IPS-20b (cell line): ENCODE measurements at regions not wholly inside any gene's neighbourhood (a gene's known extent, or its start where the extent isn't known, plus 50 kb on each side); places are given as distances from the start of the nearest gene placed in this dataset.
A peak's percentile ranks its signal among the peaks of the same experiment; 100 is the strongest.
"Not testable (repeated sequence)": the region's sequence is repeated elsewhere in the genome, so short reads cannot be mapped to it uniquely, and the experiment has no call there.

Source experiments
- H3K27ac ChIP-seq: one replicate; pipeline ENCODE4 v1.5.1; 2013; ENCODE audit warnings: low read length
- H3K27me3 ChIP-seq: 2 replicates; pipeline ENCODE4 v1.6.1; 2013; ENCODE audit warnings: mild to moderate bottlenecking, low read length, inconsistent platforms; ENCODE audit not compliant: insufficient read depth
- H3K36me3 ChIP-seq: 2 replicates; pipeline ENCODE4 v1.6.1; 2013; ENCODE audit warnings: low read depth, mild to moderate bottlenecking, inconsistent platforms, low read length, moderate library complexity; ENCODE audit not compliant: insufficient read depth
- H3K4me1 ChIP-seq: 2 replicates; pipeline ENCODE4 v1.6.1; 2013; ENCODE audit warnings: mild to moderate bottlenecking, control low read depth, inconsistent platforms, low read length, moderate library complexity; ENCODE audit not compliant: insufficient read depth
- H3K4me3 ChIP-seq: 2 replicates; pipeline ENCODE4 v1.5.1; 2013; ENCODE audit warnings: mild to moderate bottlenecking, low read length, inconsistent platforms
- H3K9ac ChIP-seq: 2 replicates; pipeline ENCODE4 v1.6.1; 2013; ENCODE audit warnings: low read depth, mild to moderate bottlenecking, inconsistent platforms, low read length, moderate library complexity
- H3K9me3 ChIP-seq: 2 replicates; pipeline ENCODE4 v1.6.1; 2013; ENCODE audit warnings: mild to moderate bottlenecking, low read depth, low read length, inconsistent platforms; ENCODE audit not compliant: insufficient read depth

- Histone ChIP-seq H3K9ac (no peak overlapping the region), H3K9me3 (no peaks in the 10 kb centered on the region; the same call in 1 of the 2 replicates), H3K27me3 (no peaks in the 10 kb centered on the region), H3K27ac (no peak overlapping the region), H3K4me3 (no peak overlapping the region), H3K36me3 (no peaks in the 10 kb centered on the region), H3K4me1 (no peaks in the 10 kb centered on the region)
Measured at GRCh38 chr16:7919782-7920181, 587.1 kb downstream of the RBFOX1 start.

DNA sequence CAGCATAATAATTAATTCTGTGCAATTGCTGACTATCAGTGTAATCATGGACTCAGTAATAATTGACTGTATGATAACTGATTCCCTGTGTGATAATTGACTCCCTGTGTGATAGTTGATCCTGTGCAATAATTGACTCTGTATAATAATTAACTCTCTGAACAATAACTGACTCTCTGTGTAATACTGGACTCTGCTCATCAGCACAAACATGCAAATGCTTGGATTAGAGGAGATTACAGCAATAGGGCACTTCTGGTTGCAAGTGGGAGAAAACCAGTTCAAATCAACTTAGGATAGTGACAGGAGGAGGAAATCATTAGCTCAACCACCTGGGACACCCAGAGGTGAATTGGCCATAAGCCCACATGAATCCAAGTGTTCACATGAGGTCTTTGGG is 582.1 kb downstream of the RBFOX1 start:
- H3K27me3 ChIP-seq: no peaks in the 10 kb centered on the region
- H3K36me3 ChIP-seq: no peaks in the 10 kb centered on the region
- H3K4me1 ChIP-seq: no peaks in the 10 kb centered on the region
- no peak overlapping the region for H3K27ac ChIP-seq
- H3K4me3 ChIP-seq: no peak overlapping the region
- no peaks in the 10 kb centered on the region for H3K9me3 ChIP-seq
- no peak overlapping the region for H3K9ac ChIP-seq

DNA sequence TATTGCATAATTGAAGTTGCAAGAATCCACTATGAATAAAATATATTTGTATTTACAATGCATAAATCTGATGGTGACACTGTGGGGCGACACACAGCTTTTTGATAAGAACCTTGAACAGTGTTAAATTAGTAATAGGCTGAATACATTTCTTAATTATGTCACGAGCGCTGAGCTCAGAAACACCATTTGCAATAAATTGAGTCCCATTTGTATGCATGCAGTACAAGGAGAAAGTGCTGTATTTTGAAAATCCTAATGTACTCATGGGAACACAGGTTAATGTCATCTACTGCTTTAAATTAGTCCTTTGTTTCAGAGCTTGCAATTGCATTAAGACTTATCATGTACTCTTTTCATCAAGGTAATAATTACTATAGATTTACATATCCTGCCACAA is 579.5 kb downstream of the RBFOX1 start:
- Histone ChIP-seq H3K4me1 (no peaks in the 10 kb centered on the region), H3K9ac (no peak overlapping the region), H3K27me3 (no peaks in the 10 kb centered on the region), H3K9me3 (no peaks in the 10 kb centered on the region), H3K27ac (no peak overlapping the region), H3K36me3 (no peaks in the 10 kb centered on the region), H3K4me3 (no peak overlapping the region)

DNA sequence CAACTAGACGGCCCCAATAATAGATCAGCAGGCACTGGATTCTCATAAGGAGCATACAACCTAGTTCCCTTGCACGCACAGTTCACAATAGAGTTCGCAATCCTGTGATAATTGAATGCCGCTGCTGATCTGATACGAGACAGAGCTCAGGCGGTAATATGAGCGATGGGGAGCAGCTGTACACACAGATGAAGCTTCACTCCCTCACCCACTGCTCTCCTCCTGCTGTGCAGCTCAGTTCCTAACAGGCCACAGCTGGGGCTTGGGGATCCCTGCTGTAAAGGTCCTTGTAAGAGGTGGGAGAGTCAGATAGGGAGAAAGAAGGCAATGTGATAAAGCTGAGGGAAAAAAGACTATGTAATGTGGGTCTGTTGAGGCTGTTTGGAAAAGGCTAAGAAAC is 577.5 kb downstream of the RBFOX1 start:
- Histone ChIP-seq H3K9me3 (no peaks in the 10 kb centered on the region), H3K9ac (no peak overlapping the region), H3K36me3 (no peaks in the 10 kb centered on the region), H3K4me1 (no peaks in the 10 kb centered on the region), H3K27me3 (no peaks in the 10 kb centered on the region), H3K4me3 (no peak overlapping the region), H3K27ac (no peak overlapping the region)

DNA sequence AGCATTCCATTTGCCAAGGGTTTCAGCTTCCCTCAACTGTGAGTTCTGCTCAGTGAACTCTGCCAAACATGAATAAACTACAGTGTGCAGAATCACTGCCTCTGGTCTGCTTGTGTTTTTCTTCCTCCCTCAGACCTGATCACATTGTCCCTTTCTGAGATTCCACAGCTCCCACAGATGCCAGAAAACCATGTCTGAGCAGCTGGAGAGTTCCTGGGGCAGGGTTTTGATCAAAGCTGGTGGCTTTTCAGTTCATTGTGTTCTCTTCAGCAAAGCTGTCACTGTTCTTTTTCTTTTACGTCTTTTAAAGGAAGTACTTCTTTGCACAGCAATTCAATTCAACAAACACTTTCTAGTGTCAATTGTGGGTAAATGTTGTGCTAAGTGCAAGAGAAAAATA is 555.8 kb downstream of the RBFOX1 start:
- no peak overlapping the region for H3K9ac ChIP-seq
- no peaks in the 10 kb centered on the region for H3K4me1 ChIP-seq
- no peak overlapping the region for H3K4me3 ChIP-seq

DNA sequence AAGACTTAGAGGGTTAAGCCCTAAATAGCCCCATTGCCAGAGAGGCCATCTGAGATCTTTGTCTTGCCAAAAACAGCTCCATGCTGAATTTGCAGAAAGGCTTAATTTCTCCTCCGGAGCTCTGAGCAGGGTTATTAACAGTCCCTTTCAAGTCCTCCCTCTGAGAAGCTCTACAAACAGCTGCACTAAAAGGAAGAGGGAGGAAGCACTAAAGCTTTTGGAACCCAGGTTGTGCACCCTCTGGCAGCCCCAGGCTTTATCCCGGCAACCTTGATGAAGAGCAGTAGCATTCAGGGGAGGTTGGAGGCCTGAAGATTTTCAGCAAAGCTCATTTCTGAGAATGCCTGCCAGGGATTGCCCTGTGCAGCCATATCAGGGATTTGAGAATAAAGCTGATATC is 554.7 kb downstream of the RBFOX1 start:
- H3K4me3 ChIP-seq: no peak overlapping the region
- H3K36me3 ChIP-seq: no peaks in the 10 kb centered on the region
- H3K27me3 ChIP-seq: no peaks in the 10 kb centered on the region
- H3K9me3 ChIP-seq: no peaks in the 10 kb centered on the region
- H3K9ac ChIP-seq: no peak overlapping the region
- no peaks in the 10 kb centered on the region for H3K4me1 ChIP-seq
- no peak overlapping the region for H3K27ac ChIP-seq

More for the DNA sequence above, 555.8 kb downstream of the RBFOX1 start:
- no peak overlapping the region for H3K27ac ChIP-seq
- no peaks in the 10 kb centered on the region for H3K36me3 ChIP-seq
- H3K27me3 ChIP-seq: no peaks in the 10 kb centered on the region
- no peaks in the 10 kb centered on the region for H3K9me3 ChIP-seq

DNA sequence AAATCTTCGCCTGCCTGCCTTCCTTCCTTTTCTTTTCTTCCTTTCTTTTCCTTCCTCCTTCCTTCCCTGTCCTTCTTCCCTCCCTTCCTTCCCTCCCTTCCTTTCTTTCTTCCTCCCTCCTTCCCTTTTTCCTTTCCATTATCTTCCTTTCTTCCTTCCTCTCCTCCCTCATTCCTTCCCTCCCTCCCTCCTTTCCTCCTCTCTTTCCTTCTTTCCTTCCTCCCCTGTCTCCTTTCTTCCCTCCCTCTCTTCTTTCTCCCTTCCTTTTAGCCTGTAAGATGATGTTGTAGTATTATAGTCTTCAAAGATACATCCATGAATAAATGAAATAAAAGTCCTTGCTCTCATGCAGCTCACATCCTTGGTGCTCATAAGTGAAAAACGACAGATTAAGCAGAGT is 539.3 kb downstream of the RBFOX1 start:
- no peak overlapping the region for H3K4me3 ChIP-seq
- peaks cover 6% of the 10 kb centered on the region; the same call in 1 of the 2 replicates for H3K9me3 ChIP-seq
- no peaks in the 10 kb centered on the region for H3K36me3 ChIP-seq
- H3K9ac ChIP-seq: no peak overlapping the region
- peaks cover 7% of the 10 kb centered on the region; the same call in 1 of the 2 replicates for H3K27me3 ChIP-seq
- no peak overlapping the region for H3K27ac ChIP-seq
- peaks cover 10% of the 10 kb centered on the region for H3K4me1 ChIP-seq

DNA sequence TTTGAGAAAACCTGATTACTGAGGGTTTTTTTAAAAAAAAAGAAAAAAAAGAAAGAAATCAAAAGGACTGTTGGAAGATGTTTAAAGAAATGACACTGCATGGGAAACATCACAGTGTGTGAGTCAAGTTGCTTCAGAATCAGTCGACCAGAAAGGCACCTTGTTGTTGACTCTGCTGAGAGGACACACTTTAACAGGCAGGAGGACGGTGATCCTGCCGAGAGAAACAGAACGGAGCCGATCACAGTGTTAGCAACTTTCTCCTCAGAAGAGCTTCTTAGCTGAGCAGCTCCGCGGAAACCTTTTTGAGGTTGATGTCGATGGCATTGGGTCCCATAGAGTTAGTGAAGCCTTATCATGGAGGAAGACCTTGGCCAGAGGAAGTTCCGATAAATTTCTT is 538.7 kb downstream of the RBFOX1 start:
- peaks cover 7% of the 10 kb centered on the region; the same call in 1 of the 2 replicates for H3K27me3 ChIP-seq
- no peak overlapping the region for H3K27ac ChIP-seq
- no peaks in the 10 kb centered on the region for H3K36me3 ChIP-seq
- no peak overlapping the region for H3K9ac ChIP-seq
- H3K9me3 ChIP-seq: peaks cover 6% of the 10 kb centered on the region; the same call in 1 of the 2 replicates
- peaks cover 16% of the 10 kb centered on the region for H3K4me1 ChIP-seq
- H3K4me3 ChIP-seq: no peak overlapping the region

DNA sequence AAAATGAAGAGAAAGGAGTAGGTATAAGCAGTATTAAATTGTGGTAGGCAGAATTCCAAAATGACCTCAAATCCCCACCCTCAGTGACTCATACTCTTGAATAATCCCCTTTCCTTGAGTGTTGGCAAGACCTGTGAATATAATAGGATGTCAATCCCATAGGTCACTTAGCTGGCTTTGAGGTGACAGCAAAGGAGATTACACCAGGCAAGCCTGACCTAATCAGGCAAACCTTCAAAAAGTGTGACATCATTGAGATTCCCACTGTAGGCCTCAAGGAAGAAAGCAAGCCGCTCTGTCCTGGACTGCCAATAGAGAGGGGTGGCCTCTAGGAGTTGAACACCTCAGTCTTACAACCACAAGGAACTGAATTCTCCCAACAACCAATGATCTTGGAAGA is 535.2 kb downstream of the RBFOX1 start:
- H3K36me3 ChIP-seq: no peaks in the 10 kb centered on the region
- H3K27me3 ChIP-seq: peaks cover 7% of the 10 kb centered on the region; the same call in 1 of the 2 replicates
- H3K4me1 ChIP-seq: peaks cover 22% of the 10 kb centered on the region
- no peak overlapping the region for H3K9ac ChIP-seq
- H3K4me3 ChIP-seq: no peak overlapping the region
- H3K27ac ChIP-seq: no peak overlapping the region
- H3K9me3 ChIP-seq: no peaks in the 10 kb centered on the region

GRCh38 chr16:7866144-7866543 is 533.5 kb downstream of the RBFOX1 start:
- peak overlapping the region; percentile 27; the same call in 1 of the 2 replicates for H3K4me3 ChIP-seq
- no peak overlapping the region for H3K9ac ChIP-seq
- H3K9me3 ChIP-seq: no peaks in the 10 kb centered on the region

GRCh38 chr16:7865393-7865792 is 532.7 kb downstream of the RBFOX1 start:
- H3K27ac ChIP-seq, H3K4me3 ChIP-seq: not testable (repeated sequence)

More at GRCh38 chr16:7866144-7866543, 533.5 kb downstream of the RBFOX1 start:
- H3K27ac ChIP-seq: no peak overlapping the region
- H3K36me3 ChIP-seq: no peaks in the 10 kb centered on the region
- peaks cover 30% of the 10 kb centered on the region for H3K4me1 ChIP-seq
- peaks cover 7% of the 10 kb centered on the region; the same call in 1 of the 2 replicates for H3K27me3 ChIP-seq

DNA sequence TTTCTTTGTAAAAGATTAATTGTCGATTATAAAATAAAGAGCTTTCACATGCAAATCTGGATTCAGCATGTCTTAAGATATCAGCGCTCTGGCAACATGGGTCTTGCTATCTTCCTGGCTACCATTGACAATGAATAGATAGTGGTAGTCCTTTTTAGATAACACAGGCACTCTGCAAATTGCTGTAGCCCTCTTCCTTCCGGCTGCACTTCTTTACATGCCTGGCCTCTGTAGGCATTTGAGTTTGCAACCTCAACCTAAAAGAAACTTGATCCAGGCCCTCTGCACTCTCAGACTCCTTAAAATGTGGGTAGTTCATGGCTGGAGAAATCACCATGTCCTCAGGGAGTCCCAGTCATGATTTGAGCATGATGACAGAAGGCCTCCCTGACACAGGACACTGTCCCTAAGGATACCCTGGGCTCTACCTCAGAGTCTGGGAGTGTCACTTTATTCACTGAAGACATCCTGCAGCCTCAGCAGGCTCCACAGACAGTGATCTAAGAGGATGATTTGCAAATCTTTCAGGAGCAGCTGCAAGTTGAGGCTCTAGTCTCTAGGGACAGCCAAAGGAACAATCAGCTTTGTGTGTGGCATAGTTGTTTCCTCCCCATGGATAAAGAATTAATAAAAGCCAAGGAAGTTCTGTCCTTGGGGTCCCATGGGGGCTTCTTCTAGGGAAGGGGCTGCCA is 529.4 kb downstream of the RBFOX1 start:
- Histone ChIP-seq H3K27me3 (no peaks in the 10 kb centered on the region), H3K27ac (no peak overlapping the region), H3K4me1 (peaks cover 21% of the 10 kb centered on the region; the same call in 1 of the 2 replicates), H3K9ac (no peak overlapping the region), H3K9me3 (no peaks in the 10 kb centered on the region), H3K4me3 (no peak overlapping the region), H3K36me3 (no peaks in the 10 kb centered on the region)

More at GRCh38 chr16:7865393-7865792, 532.7 kb downstream of the RBFOX1 start:
- not testable (repeated sequence) for H3K27me3 ChIP-seq, H3K9ac ChIP-seq, H3K9me3 ChIP-seq, H3K36me3 ChIP-seq
- peaks cover 30% of the 10 kb centered on the region for H3K4me1 ChIP-seq
